Osteoblast (primary cell): ENCODE measurements at regions not wholly inside any gene's neighbourhood (a gene's known extent, or its start where the extent isn't known, plus 50 kb on each side); places are given as distances from the start of the nearest gene placed in this dataset.

Source experiments
- DNase-seq: peaks from one replicate; pipeline ENCODE4 v3.0.0; 2011; ENCODE audit warnings: low spot score, mixed read lengths; ENCODE audit not compliant: insufficient read length; ENCODE audit errors: missing footprints
- H2AFZ ChIP-seq: 2 replicates; pipeline ENCODE4 v1.6.0; 2011; ENCODE audit warnings: mild to moderate bottlenecking, low read length
- H3K27ac ChIP-seq: 2 replicates; pipeline ENCODE4 v1.5.1; 2011; ENCODE audit warnings: mild to moderate bottlenecking, low read depth, low read length, moderate library complexity
- H3K27me3 ChIP-seq: 2 replicates; pipeline ENCODE4 v1.6.0; 2012; ENCODE audit warnings: mild to moderate bottlenecking, control low read depth, inconsistent platforms, low read length, moderate library complexity; ENCODE audit not compliant: insufficient read depth
- H3K36me3 ChIP-seq: 2 replicates; pipeline ENCODE4 v1.5.1; 2011; ENCODE audit warnings: mild to moderate bottlenecking, low read length, control low read depth, moderate library complexity; ENCODE audit not compliant: insufficient read depth
- H3K4me1 ChIP-seq: 2 replicates; pipeline ENCODE4 v1.5.1; 2011; ENCODE audit warnings: mild to moderate bottlenecking, low read length, control low read depth, moderate library complexity; ENCODE audit not compliant: insufficient read depth
- H3K4me2 ChIP-seq: 2 replicates; pipeline ENCODE4 v1.6.0; 2011; ENCODE audit warnings: mild to moderate bottlenecking, low read length; ENCODE audit not compliant: insufficient read depth
- H3K4me3 ChIP-seq: fragments of 200-600 bp; sonication (generic); 3 replicates; pipeline ENCODE4 v1.5.1; 2012; ENCODE audit warnings: mild to moderate bottlenecking, low read length, inconsistent platforms; ENCODE audit not compliant: insufficient read depth
- H3K79me2 ChIP-seq: 2 replicates; pipeline ENCODE4 v1.6.0; 2012; ENCODE audit warnings: mild to moderate bottlenecking, low read length, control low read depth, inconsistent platforms; ENCODE audit not compliant: insufficient read depth
- H3K9me3 ChIP-seq: 2 replicates; pipeline ENCODE4 v1.5.1; 2011; ENCODE audit warnings: low read depth, low read length, control low read depth
- H4K20me1 ChIP-seq: 2 replicates; pipeline ENCODE4 v1.6.0; 2012; ENCODE audit warnings: mild to moderate bottlenecking, low read length, control low read depth; ENCODE audit not compliant: insufficient read depth
- CTCF ChIP-seq: IDR thresholded peaks from 2 replicates; pipeline ENCODE4 v1.5.1; 2011; ENCODE audit warnings: mild to moderate bottlenecking, low read depth, low read length, moderate library complexity; ENCODE audit errors: extremely low read depth

- H3K27me3 ChIP-seq, result peaks cover 21% of the 10 kb centered on the region
- no peaks in the 10 kb centered on the region for H3K4me1 ChIP-seq
- H3K9me3 ChIP-seq, result no peaks in the 10 kb centered on the region
- no peak overlapping the region for H3K27ac ChIP-seq
- H3K79me2 ChIP-seq, result no peaks in the 10 kb centered on the region
- H4K20me1 ChIP-seq, result no peaks in the 10 kb centered on the region
- TF ChIP-seq CTCF, result no peak
- no peak overlapping the region for H3K4me3 ChIP-seq
- H3K36me3 ChIP-seq, result no peaks in the 10 kb centered on the region
- no peak overlapping the region for H3K4me2 ChIP-seq
- H2AFZ ChIP-seq, result no peak overlapping the region
- no peak for DNase-seq
These were observed 203.6 kb upstream of the UBASH3B start for GRCh38 chr11:122451911-122452310.

DNA sequence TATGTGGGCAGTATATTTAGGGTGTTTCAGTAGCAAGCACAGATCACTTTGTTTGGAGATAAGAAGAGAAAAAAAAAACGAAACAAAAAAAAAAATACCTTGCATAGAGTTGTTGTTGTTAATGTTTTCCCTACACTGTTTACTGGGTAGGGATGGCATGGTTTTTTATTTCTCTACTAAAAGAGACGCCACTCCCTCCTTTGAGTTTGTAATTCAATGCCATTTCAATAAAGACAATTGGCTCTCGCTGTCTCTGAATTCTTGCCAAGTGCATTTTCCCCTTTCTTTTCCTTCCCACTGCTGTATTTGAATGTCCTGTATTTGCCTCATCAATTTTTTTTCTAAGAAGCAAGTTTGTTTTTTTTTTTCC, 213.9 kb upstream of the UBASH3B start:
- H3K36me3 ChIP-seq, result no peaks in the 10 kb centered on the region
- peak overlapping the region; percentile 51 for H3K4me3 ChIP-seq
- H3K4me1 ChIP-seq, result peaks cover 15% of the 10 kb centered on the region
- H3K27ac ChIP-seq, result no peak overlapping the region
- H3K9me3 ChIP-seq, result no peaks in the 10 kb centered on the region
- H3K4me2 ChIP-seq, result peak overlapping the region; percentile 89
- H3K79me2 ChIP-seq, result no peaks in the 10 kb centered on the region
- DNase-seq, result no peak
- no peaks in the 10 kb centered on the region for H4K20me1 ChIP-seq
- peaks cover 54% of the 10 kb centered on the region for H3K27me3 ChIP-seq
- TF ChIP-seq CTCF, result no peak
- H2AFZ ChIP-seq, result no peak overlapping the region

GRCh38 chr11:122440811-122441665, 214.5 kb upstream of the UBASH3B start:
- Histone ChIP-seq H3K36me3 (no peaks in the 10 kb centered on the region), H3K4me3 (peak overlapping the region; percentile 61), H3K9me3 (no peaks in the 10 kb centered on the region), H3K27ac (no peak overlapping the region), H3K79me2 (no peaks in the 10 kb centered on the region), H2AFZ (peak overlapping the region; percentile 1), H3K4me1 (peaks cover 15% of the 10 kb centered on the region), H3K4me2 (peak overlapping the region; percentile 89), H4K20me1 (no peaks in the 10 kb centered on the region), H3K27me3 (peaks cover 54% of the 10 kb centered on the region)
- TF ChIP-seq CTCF, result no peak
- no peak for DNase-seq
